LHCN-M2 (cell line): ENCODE measurements at regions not wholly inside any gene's neighbourhood (a gene's known extent, or its start where the extent isn't known, plus 50 kb on each side); places are given as distances from the start of the nearest gene placed in this dataset.
A peak's percentile ranks its signal among the peaks of the same experiment; 100 is the strongest.
"Not testable (repeated sequence)": the region's sequence is repeated elsewhere in the genome, so short reads cannot be mapped to it uniquely, and the experiment has no call there.

ENCODE experiments used
- DNase-seq: peaks from one replicate; pipeline ENCODE4 v3.0.0-alpha.2; 2012; ENCODE audit warnings: low read depth

- DNase-seq: no peak
Measured at GRCh38 chr6:105728995-105729394, 326.1 kb upstream of the PREP start.

GRCh38 chr6:105726902-105727655 is 324.2 kb upstream of the PREP start:
- no peak for DNase-seq

- DNase-seq: no peak
Measured at GRCh38 chr6:105714846-105715245, 312.0 kb upstream of the PREP start.

GRCh38 chr6:105713474-105714118 is 310.7 kb upstream of the PREP start:
- peak; percentile 17 for DNase-seq

GRCh38 chr6:105711216-105711615 is 308.3 kb upstream of the PREP start:
- DNase-seq: peak; percentile 12

- DNase-seq: no peak
Measured at GRCh38 chr6:105705608-105706007, 302.7 kb upstream of the PREP start.

- no peak for DNase-seq
Measured at GRCh38 chr6:105695461-105695860, 292.6 kb upstream of the PREP start.

GRCh38 chr6:105692613-105693215 is 289.8 kb upstream of the PREP start:
- no peak for DNase-seq

- no peak for DNase-seq
Measured at GRCh38 chr6:105691971-105692370, 289.1 kb upstream of the PREP start.

GRCh38 chr6:105691081-105691480 is 288.2 kb upstream of the PREP start:
- DNase-seq: no peak

- no peak for DNase-seq
Measured at GRCh38 chr6:105688573-105688972, 285.7 kb upstream of the PREP start.

- DNase-seq: not testable (repeated sequence)
Measured at GRCh38 chr6:105686793-105687192, 283.9 kb upstream of the PREP start.

- no peak for DNase-seq
Measured at GRCh38 chr6:105681061-105681460, 278.2 kb upstream of the PREP start.

GRCh38 chr6:105680131-105680530 is 277.2 kb upstream of the PREP start:
- DNase-seq: no peak

- no peak for DNase-seq
Measured at GRCh38 chr6:105678516-105678915, 275.6 kb upstream of the PREP start.

GRCh38 chr6:105677671-105678475 is 275.0 kb upstream of the PREP start:
- no peak for DNase-seq

GRCh38 chr6:105676857-105677256 is 274.0 kb upstream of the PREP start:
- no peak for DNase-seq

- DNase-seq: peak; percentile 95
Measured at GRCh38 chr6:105675715-105676397, 273.0 kb upstream of the PREP start.

GRCh38 chr6:105672856-105673538 is 270.1 kb upstream of the PREP start:
- not testable (repeated sequence) for DNase-seq

GRCh38 chr6:105669232-105669631 is 266.4 kb upstream of the PREP start:
- no peak for DNase-seq

GRCh38 chr6:105667056-105667455 is 264.2 kb upstream of the PREP start:
- peak; percentile 71 for DNase-seq
